GM12878 (cell line): ENCODE measurements at regions not wholly inside any gene's neighbourhood (a gene's known extent, or its start where the extent isn't known, plus 50 kb on each side); places are given as distances from the start of the nearest gene placed in this dataset.

Experiments used
- ATAC-seq: fragments of 200-7000 bp; cut with Tn5 transposase; 3 replicates; pipeline ENCODE4 v1.9.1; 2020; ENCODE audit warnings: mild to moderate bottlenecking, moderate library complexity
- BruUV-seq: library from RNA; stranded (reverse); fragments of 400-500 nt; replicated peaks from 2 replicates; lab custom pipeline; 2021; lab: Mats Ljungman, UMichigan
- CTCF ChIA-PET: fragments of 300-600 bp; sonication (Branson Sonifier 250); formaldehyde crosslinking; extraction: SDS; loops from one replicate; lab custom pipeline; 2021; ENCODE audit warnings: inconsistent platforms; lab: Yijun Ruan, JAX
- POLR2A ChIA-PET: fragments of 350-600 bp; formaldehyde crosslinking; extraction: SDS; loops from one replicate; lab custom pipeline; 2021; ENCODE audit warnings: inconsistent platforms; lab: Charles Lee
- RAD21 ChIA-PET: fragments of 300-600 bp; sonication (Branson Sonifier 250); formaldehyde crosslinking; loops from one replicate; lab custom pipeline; 2023; ENCODE audit warnings: antibody characterized with exemption; ENCODE audit not compliant: unreplicated experiment; lab: Charles Lee
- SMC1A ChIA-PET: fragments of 300-600 bp; sonication (Branson Sonifier 250); formaldehyde crosslinking; loops from one replicate; lab custom pipeline; 2023; ENCODE audit not compliant: unreplicated experiment, uncharacterized antibody; lab: Charles Lee
- DNase-seq: peaks from one replicate; pipeline ENCODE4 v3.0.0-alpha.2; 2011; ENCODE audit warnings: low read depth, low spot score
- FAIRE-seq: peaks from 3 replicates; lab custom pipeline; 2011; peaks lifted over from hg19 to GRCh38; lab: Jason Lieb, UNC
- H2AFZ ChIP-seq: 2 replicates; pipeline ENCODE4 v1.6.0; 2011; ENCODE audit warnings: low read depth, low read length, control low read depth; ENCODE audit not compliant: control insufficient read depth
- H3K27ac ChIP-seq: 2 replicates; pipeline ENCODE4 v1.5.1; 2011; ENCODE audit warnings: control low read depth; ENCODE audit not compliant: control insufficient read depth, insufficient read depth
- H3K27me3 ChIP-seq, 2 experiments: replicated peaks in 1 of 2; 2 replicates each; pipeline versions ENCODE4 v1.6.0 to v1.6.1; 2011; ENCODE audit warnings: low read length in 1 of 2; ENCODE audit not compliant: control insufficient read depth in 2 of 2, insufficient read depth in 2 of 2
- H3K36me3 ChIP-seq, 2 experiments: 2 replicates each; pipeline ENCODE4 v1.5.1; 2011; ENCODE audit warnings: low read length in 1 of 2; ENCODE audit not compliant: control insufficient read depth in 2 of 2, insufficient read depth in 2 of 2
- H3K4me1 ChIP-seq: 2 replicates; pipeline ENCODE4 v1.6.1; 2011; ENCODE audit warnings: mild to moderate bottlenecking, low read length, moderate library complexity, mixed read lengths; ENCODE audit not compliant: control insufficient read depth, insufficient read depth
- H3K4me2 ChIP-seq: 2 replicates; pipeline ENCODE4 v1.6.0; 2011; ENCODE audit warnings: control low read depth; ENCODE audit not compliant: control insufficient read depth, insufficient read depth
- H3K4me3 ChIP-seq: fragments of 200-600 bp; sonication (generic); 2 replicates; pipeline ENCODE4 v1.5.1; 2016
- H3K79me2 ChIP-seq: 2 replicates; pipeline ENCODE4 v1.6.0; 2011; ENCODE audit warnings: low read length; ENCODE audit not compliant: control insufficient read depth, insufficient read depth
- H3K9ac ChIP-seq: 2 replicates; pipeline ENCODE4 v1.8.0; 2011; ENCODE audit warnings: low read length, control low read depth, mixed read lengths; ENCODE audit not compliant: control insufficient read depth, insufficient read depth
- H3K9me3 ChIP-seq: replicated peaks from 3 replicates; pipeline ENCODE4 v1.5.1; 2011; ENCODE audit warnings: mild to moderate bottlenecking, low read length; ENCODE audit not compliant: control insufficient read depth, insufficient read depth
- H4K20me1 ChIP-seq: 2 replicates; pipeline ENCODE4 v1.6.0; 2011; ENCODE audit not compliant: control insufficient read depth, insufficient read depth
- ATF7 ChIP-seq: fragments of 450-650 bp; IDR thresholded peaks from 2 replicates; pipeline ENCODE4 v1.6.1; 2016; ENCODE audit warnings: low read depth, mild to moderate bottlenecking
- CBX3 ChIP-seq: fragments of 200-600 bp; sonication (generic); IDR thresholded peaks from 2 replicates; pipeline ENCODE4 v1.6.1; 2016; ENCODE audit warnings: low read depth, borderline replicate concordance
- ETV6 ChIP-seq, 2 experiments: fragments of 450-650 bp in 1 of 2; IDR thresholded peaks in 1 of 2; conservative IDR thresholded peaks in 1 of 2; 2 replicates each; pipeline ENCODE4 v1.6.1; 2014; ENCODE audit warnings: antibody characterized with exemption in 1 of 2, borderline replicate concordance in 1 of 2, low read depth in 1 of 2, mild to moderate bottlenecking in 1 of 2, moderate library complexity in 1 of 2
- GABPA ChIP-seq: IDR thresholded peaks from 2 replicates; pipeline ENCODE4 v1.6.1; 2014; ENCODE audit warnings: antibody characterized with exemption, low read depth, mild to moderate bottlenecking, inconsistent platforms
- HDGF ChIP-seq: fragments of 450-650 bp; IDR thresholded peaks from 2 replicates; pipeline ENCODE4 v1.6.1; 2016; ENCODE audit warnings: antibody characterized with exemption
- IKZF2 ChIP-seq, 2 experiments: fragments of 450-650 bp; IDR thresholded peaks; 2 replicates each; pipeline ENCODE4 v1.6.1; 2017; ENCODE audit warnings: mild to moderate bottlenecking in 2 of 2, moderate library complexity in 2 of 2
- LARP7 ChIP-seq: fragments of 450-650 bp; IDR thresholded peaks from 2 replicates; pipeline ENCODE4 v1.6.1; 2017; ENCODE audit warnings: mild to moderate bottlenecking
- MEF2B ChIP-seq: fragments of 450-650 bp; IDR thresholded peaks from 2 replicates; pipeline ENCODE4 v1.6.1; 2018; ENCODE audit warnings: mild to moderate bottlenecking, moderate library complexity; ENCODE audit not compliant: partially characterized antibody, poor library complexity, severe bottlenecking
- NFIC ChIP-seq: IDR thresholded peaks from 2 replicates; pipeline ENCODE4 v1.6.1; 2012; ENCODE audit warnings: low read depth, mild to moderate bottlenecking, inconsistent platforms, low read length, moderate library complexity
- SMAD1 ChIP-seq: fragments of 450-650 bp; IDR thresholded peaks from 2 replicates; pipeline ENCODE4 v1.6.1; 2018; ENCODE audit warnings: mild to moderate bottlenecking, low read depth; ENCODE audit not compliant: partially characterized antibody
- TCF12 ChIP-seq: IDR thresholded peaks from 2 replicates; pipeline ENCODE4 v1.6.1; 2011; ENCODE audit warnings: low read depth, mild to moderate bottlenecking, low read length
- YBX1 ChIP-seq: fragments of 450-650 bp; IDR thresholded peaks from 2 replicates; pipeline ENCODE4 v1.6.1; 2016; ENCODE audit warnings: antibody characterized with exemption
- WGBS: methylation state at CpG from one replicate; pipeline ENCODE4 v1.1.6; 2016; ENCODE audit warnings: low lambda C conversion rate; ENCODE audit not compliant: insufficient replicate concordance, insufficient coverage; ENCODE audit errors: missing lambda C conversion rate; 5-methylcytosine and 5-hydroxymethylcytosine counted together
- in situ Hi-C: fragments of 300-500 bp; cut with MboI; formaldehyde crosslinking; loops from 9 replicates; pipeline ENCODE4 v1.14.3; 2018; ENCODE audit warnings: mixed read lengths
- intact Hi-C: fragments of 100-400 bp; cut with micrococcal nuclease; formaldehyde crosslinking; loops from one replicate; pipeline ENCODE4 v1.14.2; 2022; ENCODE audit not compliant: unreplicated experiment
- TF ChIP-seq, protein P1 (sequence below): fragments of 150-350 bp; IDR thresholded peaks from 2 replicates; pipeline ENCODE4 v1.6.1; 2014; ENCODE audit warnings: mild to moderate bottlenecking, low read depth, low read length
- TF ChIP-seq, protein P2 (sequence below): IDR thresholded peaks from 2 replicates; pipeline ENCODE4 v1.6.1; 2012; ENCODE audit warnings: low read depth, low read length, improper control_type of control experiment
- TF ChIP-seq, protein P3 (sequence below): IDR thresholded peaks from 2 replicates; pipeline ENCODE4 v1.6.1; 2011; ENCODE audit warnings: borderline replicate concordance, low read depth, mild to moderate bottlenecking, moderate library complexity, low read length; ENCODE audit not compliant: insufficient read depth, poor library complexity, severe bottlenecking
- TF ChIP-seq, protein P4 (sequence below): fragments of 450-650 bp; IDR thresholded peaks from 2 replicates; pipeline ENCODE4 v1.6.1; 2017; ENCODE audit warnings: low read depth, mild to moderate bottlenecking, moderate library complexity
- TF ChIP-seq, protein P5 (sequence below): IDR thresholded peaks from 2 replicates; pipeline ENCODE4 v1.6.1; 2012; ENCODE audit warnings: low read length, inconsistent platforms

DNA sequence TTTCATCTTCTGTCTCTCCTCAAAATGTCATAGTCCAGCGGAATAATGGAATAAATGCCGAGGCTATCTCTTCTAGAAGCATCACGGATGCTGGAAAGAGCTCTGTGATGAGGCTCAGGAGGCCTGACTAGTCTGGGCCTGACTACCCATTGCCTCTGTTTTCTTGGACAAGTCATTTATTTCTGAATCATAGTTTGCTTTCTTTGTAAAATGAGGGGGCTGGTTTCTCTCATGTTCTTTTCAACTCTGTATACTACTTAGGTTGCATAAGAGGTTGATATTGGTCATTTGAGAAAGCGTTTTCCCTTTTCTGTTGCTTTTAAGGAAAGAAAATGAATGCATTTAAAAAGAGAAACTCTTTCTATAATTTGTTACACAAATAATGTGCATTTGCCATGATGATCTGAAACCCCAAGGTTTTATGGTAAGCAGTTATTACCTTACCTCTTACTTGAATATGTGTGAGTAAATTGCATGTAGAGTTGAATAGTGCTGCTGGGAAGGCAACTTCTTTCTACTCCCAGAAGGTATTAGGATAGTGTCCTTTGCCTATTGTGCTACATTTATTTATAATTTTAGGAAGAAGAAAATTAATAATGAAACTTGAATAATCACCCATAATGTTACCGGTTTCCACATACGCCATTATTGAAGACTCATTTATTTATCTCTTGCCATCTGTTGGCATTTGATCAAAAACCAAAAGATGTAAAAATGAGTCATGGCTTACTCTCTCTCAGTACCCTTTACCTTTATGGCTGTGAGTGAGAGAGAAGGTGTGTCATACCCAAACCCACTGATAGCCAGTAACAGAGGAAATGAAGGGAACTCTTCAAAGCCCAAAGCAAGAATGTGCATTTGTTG lies 179.1 kb downstream of the FASLG start:
- POLR2A ChIA-PET = no interaction called here
- 35% methylated on average over 6 of the region's 6 CpGs for WGBS
- in situ Hi-C loops (no loop called here), intact Hi-C loops (no loop called here)
- H4K20me1 ChIP-seq = no peaks in the 10 kb centered on the region
- H3K9me3 ChIP-seq = no peaks in the 10 kb centered on the region; the same call in 1 of the 3 replicates
- CTCF ChIA-PET = interaction anchor here (1.3 to 3.1 kb wide), 3 partner anchors 10 to 364 kb away, joined by 5 to 13 read pairs (median 6); no protein-coding TSS in a partner anchor
- H3K79me2 ChIP-seq = no peaks in the 10 kb centered on the region
- no peaks in the 10 kb centered on the region for H3K4me1 ChIP-seq
- no TSS peak for BruUV-seq
- no peak for FAIRE-seq
- no peaks in the 10 kb centered on the region for H3K36me3 ChIP-seq
- SMC1A ChIA-PET = interaction anchor here (0.6 to 1.5 kb wide), 3 partner anchors 12 to 181 kb away, joined by 3 to 5 read pairs (median 3); no protein-coding TSS in a partner anchor
- no peak overlapping the region for H3K4me3 ChIP-seq
- H3K4me2 ChIP-seq = 0 out of 2 replicates have a peak overlapping the region, but pooled peaks have one; percentile 3
- no peak overlapping the region for H3K27ac ChIP-seq
- DNase-seq = no peak
- peaks cover 0 to 2% of the 10 kb centered on the region in 2 experiments; a peak in 3 of 4 replicates for H3K27me3 ChIP-seq
- RAD21 ChIA-PET = interaction anchor here (1.1 kb wide), 1 partner anchor 12 kb away, joined by 4 read pairs; no protein-coding TSS in a partner anchor
- H2AFZ ChIP-seq = no peak overlapping the region
- peak; percentile 64 for ATAC-seq
- H3K9ac ChIP-seq = no peak overlapping the region
- TF ChIP-seq, protein P1, sequence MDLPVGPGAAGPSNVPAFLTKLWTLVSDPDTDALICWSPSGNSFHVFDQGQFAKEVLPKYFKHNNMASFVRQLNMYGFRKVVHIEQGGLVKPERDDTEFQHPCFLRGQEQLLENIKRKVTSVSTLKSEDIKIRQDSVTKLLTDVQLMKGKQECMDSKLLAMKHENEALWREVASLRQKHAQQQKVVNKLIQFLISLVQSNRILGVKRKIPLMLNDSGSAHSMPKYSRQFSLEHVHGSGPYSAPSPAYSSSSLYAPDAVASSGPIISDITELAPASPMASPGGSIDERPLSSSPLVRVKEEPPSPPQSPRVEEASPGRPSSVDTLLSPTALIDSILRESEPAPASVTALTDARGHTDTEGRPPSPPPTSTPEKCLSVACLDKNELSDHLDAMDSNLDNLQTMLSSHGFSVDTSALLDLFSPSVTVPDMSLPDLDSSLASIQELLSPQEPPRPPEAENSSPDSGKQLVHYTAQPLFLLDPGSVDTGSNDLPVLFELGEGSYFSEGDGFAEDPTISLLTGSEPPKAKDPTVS = no peak
- TF ChIP-seq LARP7 = no peak
- TF ChIP-seq IKZF2 (IDR thresholded peaks at IDR 0.05) = no peak
- TF ChIP-seq, protein P2, sequence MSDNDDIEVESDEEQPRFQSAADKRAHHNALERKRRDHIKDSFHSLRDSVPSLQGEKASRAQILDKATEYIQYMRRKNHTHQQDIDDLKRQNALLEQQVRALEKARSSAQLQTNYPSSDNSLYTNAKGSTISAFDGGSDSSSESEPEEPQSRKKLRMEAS = no peak
- TF ChIP-seq ETV6 (conservative IDR thresholded peaks at IDR 0.05 in 1 of 2, IDR thresholded peaks at IDR 0.05 in 1 of 2; ENCODE audit: borderline replicate concordance in 1 of 2, low read depth in 1 of 2) = peak in 1 of 2 experiments; percentile 72; a peak in 2 of 4 replicates
- TF ChIP-seq CBX3 = no peak
- TF ChIP-seq, protein P3, sequence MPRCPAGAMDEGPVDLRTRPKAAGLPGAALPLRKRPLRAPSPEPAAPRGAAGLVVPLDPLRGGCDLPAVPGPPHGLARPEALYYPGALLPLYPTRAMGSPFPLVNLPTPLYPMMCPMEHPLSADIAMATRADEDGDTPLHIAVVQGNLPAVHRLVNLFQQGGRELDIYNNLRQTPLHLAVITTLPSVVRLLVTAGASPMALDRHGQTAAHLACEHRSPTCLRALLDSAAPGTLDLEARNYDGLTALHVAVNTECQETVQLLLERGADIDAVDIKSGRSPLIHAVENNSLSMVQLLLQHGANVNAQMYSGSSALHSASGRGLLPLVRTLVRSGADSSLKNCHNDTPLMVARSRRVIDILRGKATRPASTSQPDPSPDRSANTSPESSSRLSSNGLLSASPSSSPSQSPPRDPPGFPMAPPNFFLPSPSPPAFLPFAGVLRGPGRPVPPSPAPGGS = no peak
- TF ChIP-seq YBX1 = no peak
- TF ChIP-seq GABPA = no peak
- no peak for TF ChIP-seq MEF2B
- 0 out of 2 replicates have a peak, but pooled peaks have one; percentile 38 for TF ChIP-seq NFIC
- no peak for TF ChIP-seq SMAD1
- no peak for TF ChIP-seq HDGF
- TF ChIP-seq ATF7 = no peak
- TF ChIP-seq, protein P4, sequence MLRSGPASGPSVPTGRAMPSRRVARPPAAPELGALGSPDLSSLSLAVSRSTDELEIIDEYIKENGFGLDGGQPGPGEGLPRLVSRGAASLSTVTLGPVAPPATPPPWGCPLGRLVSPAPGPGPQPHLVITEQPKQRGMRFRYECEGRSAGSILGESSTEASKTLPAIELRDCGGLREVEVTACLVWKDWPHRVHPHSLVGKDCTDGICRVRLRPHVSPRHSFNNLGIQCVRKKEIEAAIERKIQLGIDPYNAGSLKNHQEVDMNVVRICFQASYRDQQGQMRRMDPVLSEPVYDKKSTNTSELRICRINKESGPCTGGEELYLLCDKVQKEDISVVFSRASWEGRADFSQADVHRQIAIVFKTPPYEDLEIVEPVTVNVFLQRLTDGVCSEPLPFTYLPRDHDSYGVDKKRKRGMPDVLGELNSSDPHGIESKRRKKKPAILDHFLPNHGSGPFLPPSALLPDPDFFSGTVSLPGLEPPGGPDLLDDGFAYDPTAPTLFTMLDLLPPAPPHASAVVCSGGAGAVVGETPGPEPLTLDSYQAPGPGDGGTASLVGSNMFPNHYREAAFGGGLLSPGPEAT = no peak
- no peak for TF ChIP-seq TCF12
- TF ChIP-seq, protein P5, sequence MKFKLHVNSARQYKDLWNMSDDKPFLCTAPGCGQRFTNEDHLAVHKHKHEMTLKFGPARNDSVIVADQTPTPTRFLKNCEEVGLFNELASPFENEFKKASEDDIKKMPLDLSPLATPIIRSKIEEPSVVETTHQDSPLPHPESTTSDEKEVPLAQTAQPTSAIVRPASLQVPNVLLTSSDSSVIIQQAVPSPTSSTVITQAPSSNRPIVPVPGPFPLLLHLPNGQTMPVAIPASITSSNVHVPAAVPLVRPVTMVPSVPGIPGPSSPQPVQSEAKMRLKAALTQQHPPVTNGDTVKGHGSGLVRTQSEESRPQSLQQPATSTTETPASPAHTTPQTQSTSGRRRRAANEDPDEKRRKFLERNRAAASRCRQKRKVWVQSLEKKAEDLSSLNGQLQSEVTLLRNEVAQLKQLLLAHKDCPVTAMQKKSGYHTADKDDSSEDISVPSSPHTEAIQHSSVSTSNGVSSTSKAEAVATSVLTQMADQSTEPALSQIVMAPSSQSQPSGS = 0 out of 2 replicates have a peak, but pooled peaks have one; percentile 14
